Nephron (organoid): ENCODE measurements at regions not wholly inside any gene's neighbourhood (a gene's known extent, or its start where the extent isn't known, plus 50 kb on each side); places are given as distances from the start of the nearest gene placed in this dataset.

Source experiments
- H3K27ac Mint-ChIP-seq, 3 experiments: 2 replicates each; pipeline ENCODE4 v1.8.0; 2020; ENCODE audit warnings: mixed read lengths in 3 of 3, mild to moderate bottlenecking in 2 of 3, moderate library complexity in 1 of 3
- H3K27me3 Mint-ChIP-seq: 2 replicates; pipeline ENCODE4 v1.8.0; 2021; ENCODE audit warnings: low read depth, mild to moderate bottlenecking, moderate library complexity, mixed read lengths
- H3K36me3 Mint-ChIP-seq: 2 replicates; pipeline ENCODE4 v1.8.0; 2020; ENCODE audit warnings: low read depth, mixed read lengths
- H3K4me1 Mint-ChIP-seq: 2 replicates; pipeline ENCODE4 v1.8.0; 2020; ENCODE audit warnings: mixed read lengths
- H3K4me3 Mint-ChIP-seq, 3 experiments: 2 replicates each; pipeline ENCODE4 v1.8.0; 2020; ENCODE audit warnings: mild to moderate bottlenecking in 3 of 3, mixed read lengths in 3 of 3, moderate library complexity in 2 of 3
- H3K9me3 Mint-ChIP-seq: 2 replicates; pipeline ENCODE4 v1.8.0; 2020; ENCODE audit warnings: mixed read lengths
- CTCF ChIP-seq, 3 experiments: fragments of 200-600 bp; sonication (generic); IDR thresholded peaks; one replicate each; pipeline ENCODE4 v1.5.0; 2021; ENCODE audit warnings: antibody characterized with exemption in 3 of 3; ENCODE audit not compliant: unreplicated experiment in 3 of 3

- no peaks in the 10 kb centered on the region for H3K36me3 Mint-ChIP-seq
Observed at GRCh38 chr5:163718272-163718671, 212.9 kb downstream of the MAT2B start.

GRCh38 chr5:163724305-163724704 lies 218.9 kb downstream of the MAT2B start:
- no peak for TF ChIP-seq CTCF (IDR thresholded peaks at IDR 0.05; ENCODE audit: unreplicated experiment in 3 of 3)
- H3K4me1 Mint-ChIP-seq, result no peaks in the 10 kb centered on the region
- no peak overlapping the region for H3K4me3 Mint-ChIP-seq
- H3K9me3 Mint-ChIP-seq, result peaks cover 4% of the 10 kb centered on the region
- H3K36me3 Mint-ChIP-seq, result no peaks in the 10 kb centered on the region
- no peaks in the 10 kb centered on the region for H3K27me3 Mint-ChIP-seq
- H3K27ac Mint-ChIP-seq, result no peak overlapping the region

More at GRCh38 chr5:163718272-163718671, 212.9 kb downstream of the MAT2B start:
- H3K9me3 Mint-ChIP-seq, result no peaks in the 10 kb centered on the region
- TF ChIP-seq CTCF (IDR thresholded peaks at IDR 0.05; ENCODE audit: unreplicated experiment in 3 of 3), result no peak
- H3K27ac Mint-ChIP-seq, result no peak overlapping the region
- no peaks in the 10 kb centered on the region for H3K4me1 Mint-ChIP-seq
- H3K27me3 Mint-ChIP-seq, result no peaks in the 10 kb centered on the region
- no peak overlapping the region for H3K4me3 Mint-ChIP-seq

DNA sequence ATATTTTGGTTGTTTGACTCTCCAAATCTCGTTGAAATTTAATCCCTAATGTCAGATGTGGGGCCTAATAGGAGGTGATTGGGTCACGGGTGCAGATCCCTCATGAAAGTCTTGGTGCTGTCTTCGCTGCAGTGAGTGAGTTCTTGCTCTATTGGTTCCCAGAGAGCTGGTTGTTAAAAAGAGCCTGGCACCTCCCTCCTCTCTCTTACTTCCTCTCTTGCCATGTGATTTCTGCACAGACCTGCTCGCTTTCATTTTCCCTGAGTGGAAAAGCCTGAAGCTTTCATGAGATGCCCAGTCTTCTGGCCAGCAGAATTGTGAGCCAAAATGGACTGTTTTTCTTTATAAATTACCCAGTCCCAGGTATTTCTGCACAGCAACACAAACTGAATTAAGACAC lies 221.6 kb downstream of the MAT2B start:
- no peak overlapping the region for H3K4me3 Mint-ChIP-seq
- no peaks in the 10 kb centered on the region for H3K4me1 Mint-ChIP-seq
- H3K27ac Mint-ChIP-seq, result no peak overlapping the region
- no peak for TF ChIP-seq CTCF (IDR thresholded peaks at IDR 0.05; ENCODE audit: unreplicated experiment in 3 of 3)
- no peaks in the 10 kb centered on the region for H3K27me3 Mint-ChIP-seq
- no peaks in the 10 kb centered on the region for H3K36me3 Mint-ChIP-seq
- H3K9me3 Mint-ChIP-seq, result peaks cover 4% of the 10 kb centered on the region

- peaks cover 4% of the 10 kb centered on the region for H3K9me3 Mint-ChIP-seq
- TF ChIP-seq CTCF (IDR thresholded peaks at IDR 0.05; ENCODE audit: unreplicated experiment in 3 of 3), result no peak
- H3K4me1 Mint-ChIP-seq, result no peaks in the 10 kb centered on the region
- no peak overlapping the region for H3K4me3 Mint-ChIP-seq
- H3K27me3 Mint-ChIP-seq, result no peaks in the 10 kb centered on the region
- H3K27ac Mint-ChIP-seq, result no peak overlapping the region
- no peaks in the 10 kb centered on the region for H3K36me3 Mint-ChIP-seq
Observed at GRCh38 chr5:163730206-163730756, 224.9 kb downstream of the MAT2B start.

- Mint-ChIP-seq H3K4me3 (no peak overlapping the region), H3K27me3 (no peaks in the 10 kb centered on the region), H3K36me3 (no peaks in the 10 kb centered on the region), H3K27ac (no peak overlapping the region), H3K4me1 (no peaks in the 10 kb centered on the region), H3K9me3 (peaks cover 4% of the 10 kb centered on the region)
- no peak for TF ChIP-seq CTCF (IDR thresholded peaks at IDR 0.05; ENCODE audit: unreplicated experiment in 3 of 3)
Observed at GRCh38 chr5:163731256-163731655, 225.8 kb downstream of the MAT2B start.

DNA sequence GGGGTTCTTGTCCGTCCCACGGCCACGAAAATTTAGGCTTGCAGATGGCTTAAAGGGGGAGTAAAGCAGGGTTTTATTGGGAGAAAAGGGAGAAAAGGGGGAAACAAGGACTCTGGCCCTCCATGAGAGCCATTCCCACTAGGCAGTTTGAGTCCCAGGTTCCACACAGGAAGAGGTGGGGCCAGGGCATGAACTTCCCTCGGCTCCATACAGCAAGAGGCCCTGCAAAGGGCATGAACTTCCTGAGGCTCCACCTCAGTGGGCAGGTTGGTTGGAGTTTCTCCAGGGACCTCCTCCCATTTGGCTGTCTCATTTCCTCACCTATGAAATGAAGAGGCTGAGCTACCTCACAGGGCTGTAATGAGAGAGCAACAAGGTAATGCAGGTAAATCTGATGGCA lies 229.7 kb downstream of the MAT2B start:
- no peak for TF ChIP-seq CTCF (IDR thresholded peaks at IDR 0.05; ENCODE audit: unreplicated experiment in 3 of 3)
- no peaks in the 10 kb centered on the region for H3K27me3 Mint-ChIP-seq
- H3K27ac Mint-ChIP-seq, result no peak overlapping the region
- H3K4me3 Mint-ChIP-seq, result no peak overlapping the region
- no peaks in the 10 kb centered on the region for H3K9me3 Mint-ChIP-seq
- no peaks in the 10 kb centered on the region for H3K36me3 Mint-ChIP-seq
- H3K4me1 Mint-ChIP-seq, result no peaks in the 10 kb centered on the region
